NCI-H2081 treated with DMSO at 0.1 percent for 48 hours (cell line): ENCODE measurements at regions not wholly inside any gene's neighbourhood (a gene's known extent, or its start where the extent isn't known, plus 50 kb on each side); places are given as distances from the start of the nearest gene placed in this dataset.

Source experiments
- DNase-seq: peaks from one replicate; lab custom pipeline; 2025; lab: John Stamatoyannopoulos, UW

DNA sequence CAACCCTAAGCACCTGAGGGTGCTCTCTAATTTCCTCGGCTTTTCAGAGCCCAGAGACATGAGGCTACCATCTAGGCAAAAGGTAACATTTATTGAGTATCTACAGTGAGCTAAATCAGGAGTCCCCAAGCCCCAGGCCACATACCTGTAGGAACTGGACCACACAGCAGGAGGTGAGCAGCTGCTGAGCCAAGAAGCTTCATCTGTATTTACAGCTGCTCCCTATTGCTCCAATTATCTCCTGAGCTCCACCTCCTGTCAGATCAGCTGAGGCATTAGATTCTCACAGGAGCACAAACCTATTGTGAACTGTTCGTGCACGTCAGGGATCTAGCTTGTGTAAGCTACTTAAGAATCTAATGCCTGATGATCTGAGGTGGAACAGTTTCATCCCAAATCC lies 70.2 kb downstream of the RND3 start:
- DNase-seq = no peak

DNA sequence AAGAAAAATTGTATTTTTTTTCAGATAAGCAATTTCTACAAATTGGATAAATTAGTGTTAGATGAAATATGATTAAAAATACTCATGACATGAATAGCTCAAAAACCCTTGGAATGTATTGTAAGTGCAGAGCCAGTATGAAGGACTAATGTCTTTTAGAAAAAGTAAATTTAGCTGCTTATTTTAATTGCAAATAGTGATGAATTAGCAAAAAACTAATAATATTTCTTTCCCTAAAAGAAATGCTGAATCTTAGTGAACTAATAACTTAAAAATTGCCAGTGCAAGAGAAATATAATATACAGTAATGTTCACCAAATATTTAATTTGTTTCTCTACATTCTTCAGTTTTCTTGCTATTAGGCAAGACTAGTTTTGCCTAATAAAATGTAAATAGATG lies 72.4 kb downstream of the RND3 start:
- DNase-seq = no peak

DNA sequence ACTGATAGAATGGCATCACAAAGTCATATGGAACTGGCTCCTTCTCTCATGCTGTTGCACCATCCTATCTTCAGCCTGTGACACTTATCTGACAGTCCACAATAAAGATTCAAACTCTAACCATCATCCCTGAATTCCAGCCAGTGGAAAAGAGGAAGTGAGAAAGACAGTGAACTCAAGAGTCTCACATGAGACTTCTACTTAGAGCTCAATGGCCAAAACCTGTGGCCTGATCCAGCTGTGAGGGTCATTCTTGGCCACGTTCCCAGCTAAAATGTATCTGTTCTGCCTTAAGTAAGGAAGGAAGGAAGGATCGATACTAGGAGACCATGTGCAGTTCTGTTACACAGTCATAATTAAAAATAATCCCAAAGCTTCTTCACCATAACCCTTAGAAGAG lies 73.6 kb downstream of the RND3 start:
- no peak for DNase-seq

DNA sequence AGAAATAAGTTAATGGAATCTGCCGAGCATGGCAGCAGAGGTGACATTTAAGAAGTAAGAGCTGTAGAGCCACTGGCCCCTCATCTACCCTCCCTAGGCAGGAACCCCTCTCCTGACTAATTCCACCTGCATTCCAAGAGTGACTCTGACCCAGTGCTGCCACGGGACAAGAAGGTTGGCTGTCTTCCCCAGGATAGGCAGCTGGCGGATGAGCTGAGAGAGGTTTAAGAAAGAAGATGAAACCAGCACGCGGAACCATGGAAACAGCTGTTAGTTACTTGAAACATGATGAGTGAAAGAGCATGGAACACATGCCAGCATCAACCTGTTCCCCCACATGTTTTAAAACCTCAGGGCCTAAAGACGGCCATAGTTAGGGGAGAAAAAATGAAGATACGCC lies 74.1 kb downstream of the RND3 start:
- DNase-seq = no peak

DNA sequence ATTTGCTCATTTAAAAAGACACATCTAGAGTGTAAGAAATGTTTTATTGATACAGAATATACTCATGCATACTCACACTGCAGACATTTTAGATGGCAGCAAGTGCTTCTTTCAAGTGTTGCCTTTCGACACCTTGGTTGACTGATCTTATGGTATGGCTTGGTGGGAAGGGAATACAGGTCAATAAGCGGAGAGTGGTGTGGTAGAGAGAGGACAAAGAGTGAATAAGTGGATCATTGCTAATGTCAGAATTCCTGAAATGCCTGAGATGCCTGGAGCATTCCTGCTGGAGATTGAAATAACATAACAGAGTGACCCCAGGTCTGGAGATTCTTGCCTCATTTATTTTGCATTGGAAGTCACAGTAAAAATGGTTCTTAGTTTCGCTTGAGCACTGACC lies 76.7 kb downstream of the RND3 start:
- no peak for DNase-seq

DNA sequence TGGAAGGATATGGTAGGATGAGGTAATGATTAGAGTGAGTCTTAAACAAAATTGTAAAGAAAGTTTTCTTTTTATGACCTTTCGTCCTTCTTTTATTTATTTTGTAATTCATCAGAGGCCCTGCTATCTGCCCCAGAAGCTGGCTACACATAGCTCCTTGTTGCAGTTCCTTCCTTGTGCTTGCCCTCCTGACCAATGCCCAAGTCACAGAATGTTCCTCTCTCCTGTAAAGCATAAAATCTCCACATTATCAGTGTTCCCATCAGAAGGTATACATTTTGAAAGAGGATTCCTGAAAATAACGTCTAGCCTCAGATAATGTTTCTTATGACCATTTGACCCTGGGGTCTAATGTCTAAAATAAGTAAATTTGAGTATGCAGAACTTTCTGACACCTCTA lies 78.3 kb downstream of the RND3 start:
- no peak for DNase-seq

DNA sequence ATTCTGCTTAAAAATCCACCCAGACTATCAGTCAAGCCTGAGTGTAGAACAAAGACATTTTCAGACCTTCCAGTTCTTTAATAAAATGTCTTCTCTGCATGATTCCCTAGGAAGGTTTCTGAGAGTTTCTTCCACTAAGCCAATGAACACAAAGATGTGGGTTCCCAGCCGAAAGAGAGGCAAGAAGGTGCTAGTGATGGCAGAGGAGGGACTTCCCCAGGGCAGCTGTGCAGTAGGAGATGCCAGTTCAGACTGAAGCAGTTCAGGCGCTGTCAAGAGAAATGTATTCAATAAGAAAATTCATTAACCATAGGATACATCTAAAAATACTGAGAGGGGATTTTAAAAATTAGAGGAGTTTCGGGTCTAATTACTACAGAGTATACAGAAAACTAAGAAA lies 83.3 kb downstream of the RND3 start:
- no peak for DNase-seq

- no peak for DNase-seq
Observed at GRCh38 chr2:150403457-150403856, 84.0 kb downstream of the RND3 start.

- DNase-seq = no peak
Observed at GRCh38 chr2:150402953-150403352, 84.5 kb downstream of the RND3 start.

DNA sequence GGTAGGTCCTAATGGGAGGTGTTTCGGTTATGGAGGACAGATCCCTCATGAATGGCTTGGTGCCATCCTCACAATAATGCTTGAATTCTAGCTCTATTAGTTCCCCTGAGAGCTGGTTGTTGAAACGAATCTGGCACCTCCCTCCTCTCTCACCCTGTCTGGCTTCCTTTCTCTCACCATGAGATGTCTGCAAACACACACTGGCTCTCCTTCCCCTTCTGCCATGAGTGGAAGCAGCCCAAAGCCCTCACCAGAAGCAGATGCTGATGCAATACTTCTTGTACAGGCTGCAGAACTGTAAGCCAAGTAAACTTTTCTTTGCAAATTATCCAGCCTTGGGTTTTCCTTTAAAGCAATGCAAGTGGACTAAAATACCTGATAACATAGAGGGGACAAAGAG lies 86.6 kb downstream of the RND3 start:
- no peak for DNase-seq

DNA sequence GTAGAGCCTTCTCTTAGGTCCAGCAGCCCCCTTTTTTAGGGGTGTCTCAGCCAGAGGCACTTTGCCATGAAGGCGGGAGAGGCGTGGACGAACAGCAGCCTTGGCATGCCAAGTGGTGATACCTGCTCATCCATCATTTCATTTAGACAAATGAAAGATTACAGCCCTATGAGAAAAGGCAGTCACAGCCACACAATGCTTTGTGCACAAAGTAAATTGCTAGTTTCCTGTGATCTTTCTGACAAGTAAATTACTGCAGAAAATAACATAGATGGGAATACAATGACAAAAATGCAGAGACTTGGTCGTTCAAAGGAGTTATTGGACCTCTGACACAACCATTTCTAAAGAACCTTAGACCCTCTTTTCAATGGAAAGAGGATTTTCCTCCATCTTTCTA lies 94.9 kb downstream of the RND3 start:
- no peak for DNase-seq

DNA sequence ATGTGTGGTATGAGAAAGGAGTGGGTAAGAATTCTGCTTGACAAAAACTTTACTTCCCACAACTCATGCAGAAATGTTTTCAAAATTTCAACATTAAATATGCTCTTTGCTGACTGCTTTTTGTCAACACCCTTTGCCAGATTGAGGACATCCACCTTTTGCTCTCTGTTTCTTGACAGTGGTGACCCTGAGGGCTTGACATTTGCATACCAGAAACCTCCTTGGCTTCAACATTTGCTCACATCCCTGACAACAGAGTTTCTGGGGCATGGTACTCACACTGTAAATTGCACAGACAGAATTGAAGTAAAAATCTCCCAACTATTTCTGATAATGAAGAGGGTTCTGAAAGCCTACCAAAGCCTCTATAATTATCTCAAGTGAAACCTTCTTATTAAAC lies 95.7 kb downstream of the RND3 start:
- DNase-seq = no peak

- DNase-seq = no peak
Observed at GRCh38 chr2:150389447-150389846, 98.0 kb downstream of the RND3 start.

GRCh38 chr2:150388289-150388625 lies 99.2 kb downstream of the RND3 start:
- no peak for DNase-seq

DNA sequence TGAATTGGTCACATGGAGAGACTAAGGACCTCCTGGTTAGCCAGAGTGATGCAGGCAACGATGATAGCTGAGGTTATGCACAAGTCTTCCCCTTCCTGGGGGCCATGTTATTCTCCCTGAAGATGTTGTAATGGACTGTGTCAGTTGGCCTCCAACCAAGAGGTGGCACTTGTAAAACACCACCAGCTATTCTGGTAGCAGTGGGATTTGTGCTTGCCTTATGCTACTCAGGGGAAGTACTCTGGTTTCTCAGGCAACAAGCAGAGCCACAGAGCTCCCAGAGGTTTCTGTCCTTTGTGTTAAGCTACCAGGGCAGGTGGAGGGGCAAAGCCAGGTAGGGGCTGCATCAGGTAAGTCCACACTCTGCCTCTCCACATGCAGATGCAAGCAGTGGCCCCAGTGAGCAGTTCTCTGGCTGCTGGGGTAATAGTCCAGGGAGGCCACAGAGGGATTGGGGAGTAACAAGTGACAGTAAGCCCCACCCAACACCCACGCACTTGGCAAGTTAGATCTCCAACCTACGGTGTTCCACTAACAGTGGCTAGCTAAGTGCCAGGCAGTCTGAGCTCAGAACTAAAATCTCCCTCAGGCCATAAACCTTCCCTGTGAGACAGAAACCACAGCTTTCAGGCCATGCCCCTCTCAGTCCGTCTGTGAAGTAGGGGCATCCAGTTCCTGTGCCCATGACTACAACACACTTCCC lies 99.7 kb downstream of the RND3 start:
- no peak for DNase-seq

DNA sequence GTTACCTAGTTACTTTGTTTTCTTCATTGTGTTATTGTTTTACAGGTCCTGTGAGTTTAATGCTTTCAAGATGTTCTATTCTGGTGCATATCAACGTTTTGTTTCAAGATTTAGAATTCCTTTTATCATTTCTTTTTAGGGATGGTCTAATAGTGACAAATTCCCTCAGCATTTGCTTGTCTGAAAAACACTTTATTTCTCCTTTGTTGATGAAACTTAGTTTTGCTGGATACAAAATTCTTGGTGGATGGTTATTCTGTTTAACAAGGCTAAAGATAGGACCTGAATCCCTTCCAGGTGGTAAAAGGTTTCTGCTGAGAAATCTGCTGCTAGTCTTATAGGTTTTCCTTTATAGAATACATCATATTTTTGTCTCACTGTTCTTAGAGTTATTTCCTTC lies 102.3 kb downstream of the RND3 start:
- DNase-seq = no peak

- no peak for DNase-seq
Observed at GRCh38 chr2:150383587-150383986, 103.9 kb downstream of the RND3 start.

- no peak for DNase-seq
Observed at GRCh38 chr2:150379166-150379565, 108.3 kb downstream of the RND3 start.

- no peak for DNase-seq
Observed at GRCh38 chr2:150378686-150379085, 108.8 kb downstream of the RND3 start.

DNA sequence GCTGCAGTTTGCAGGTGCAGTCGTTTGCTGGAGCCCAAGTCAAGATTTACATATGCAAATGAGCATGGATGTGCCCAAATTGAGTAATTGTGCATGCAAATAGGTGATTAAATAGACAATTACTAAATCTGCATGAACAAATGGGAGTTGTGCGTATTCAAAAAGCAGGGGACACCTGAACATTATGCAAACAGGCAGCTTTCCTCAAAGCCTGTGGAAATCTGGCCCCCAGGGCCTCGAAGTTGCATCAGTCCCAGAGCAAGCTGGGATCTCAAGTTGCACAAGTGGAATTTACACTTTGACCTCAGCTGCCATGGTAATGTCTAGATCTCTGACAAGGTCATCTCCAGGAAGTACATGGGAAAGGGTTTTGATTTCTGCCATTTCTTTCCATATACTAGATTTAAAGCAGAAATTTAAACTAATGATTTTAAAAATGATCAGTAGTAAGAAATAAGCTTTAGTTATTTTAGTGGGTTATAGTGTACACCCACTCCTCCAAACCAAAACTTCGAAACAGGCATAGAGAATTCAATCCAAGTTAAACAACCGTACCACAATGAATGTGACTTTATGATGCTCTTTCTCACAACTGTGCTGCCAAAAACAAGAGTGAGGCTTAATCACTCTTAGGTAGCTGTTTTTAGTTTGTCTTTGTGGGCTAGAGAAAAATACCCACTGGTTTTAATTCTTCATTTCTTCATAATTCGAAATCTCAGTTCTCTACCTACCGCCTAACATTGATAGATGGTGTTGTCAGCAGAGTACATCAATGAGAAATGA lies 110.7 kb downstream of the RND3 start:
- no peak for DNase-seq

GRCh38 chr2:150375333-150375732 lies 112.1 kb downstream of the RND3 start:
- no peak for DNase-seq

- no peak for DNase-seq
Observed at GRCh38 chr2:150374492-150374891, 113.0 kb downstream of the RND3 start.

GRCh38 chr2:150373374-150373773 lies 114.1 kb downstream of the RND3 start:
- DNase-seq = no peak
